RPMI7951 (cell line): ENCODE measurements at regions not wholly inside any gene's neighbourhood (a gene's known extent, or its start where the extent isn't known, plus 50 kb on each side); places are given as distances from the start of the nearest gene placed in this dataset.

Experiments
- DNase-seq: peaks from one replicate; pipeline ENCODE4 v3.0.0-alpha.2; 2012; ENCODE audit warnings: low read depth

GRCh38 chr2:240209493-240209892 lies 69.0 kb upstream of the OTOS start:
- no peak for DNase-seq

DNA sequence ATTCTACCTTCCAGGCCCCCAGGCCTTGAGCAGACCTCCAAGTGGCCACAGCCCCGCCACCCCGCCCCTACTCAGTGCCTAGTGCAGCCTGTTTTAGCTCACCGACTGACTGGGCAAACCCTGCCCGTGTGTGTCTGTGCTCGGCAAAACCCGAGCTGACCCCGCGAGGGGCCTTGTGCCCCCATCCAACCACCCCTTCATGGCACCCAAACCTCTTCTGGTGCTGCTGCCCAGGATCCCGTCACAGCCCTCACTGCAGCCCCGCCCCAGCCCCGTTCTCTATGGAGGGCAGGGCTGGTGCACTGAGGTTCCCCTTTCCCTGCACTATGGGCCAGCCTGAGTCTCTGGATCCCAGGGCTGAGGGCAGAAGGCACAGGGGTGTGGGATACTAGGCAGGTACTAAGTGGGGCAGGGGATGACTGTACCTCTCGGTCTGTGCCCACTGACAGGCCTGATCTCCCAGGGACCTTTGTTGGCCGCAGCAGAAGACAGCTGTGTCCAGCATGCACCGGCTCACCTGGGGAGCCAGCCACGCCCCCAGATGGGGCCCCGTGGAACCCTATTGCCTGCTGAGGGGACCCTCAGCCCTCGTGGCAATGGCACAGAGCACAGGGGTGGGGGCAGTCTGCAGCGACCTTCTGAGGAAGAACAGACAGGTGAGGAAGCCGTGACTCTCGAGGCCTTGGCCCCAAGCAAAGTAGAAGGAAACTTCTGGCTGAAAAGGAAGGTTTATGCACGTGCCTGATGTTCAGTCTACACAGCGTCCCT lies 69.9 kb upstream of the OTOS start:
- DNase-seq = no peak

DNA sequence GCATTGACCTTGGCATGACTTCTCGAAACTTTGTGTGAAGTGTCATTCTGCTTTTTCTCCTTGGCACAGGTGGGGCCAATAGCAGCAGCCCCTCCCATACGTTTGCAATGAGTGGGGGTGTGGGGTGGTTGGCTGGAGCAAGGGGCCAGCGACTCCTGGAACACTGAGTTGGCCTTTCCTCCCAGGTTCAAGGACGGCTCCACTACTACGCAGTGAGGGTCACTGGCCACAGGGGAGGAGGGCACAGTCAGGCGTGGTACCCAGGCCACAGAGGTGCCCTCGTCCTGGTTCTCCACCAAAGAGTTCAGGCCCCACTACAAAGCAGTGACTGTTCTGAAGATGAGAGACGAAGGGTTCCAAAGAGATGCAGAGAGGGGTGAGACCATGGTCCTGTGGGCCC lies 70.6 kb upstream of the OTOS start:
- DNase-seq = no peak

DNA sequence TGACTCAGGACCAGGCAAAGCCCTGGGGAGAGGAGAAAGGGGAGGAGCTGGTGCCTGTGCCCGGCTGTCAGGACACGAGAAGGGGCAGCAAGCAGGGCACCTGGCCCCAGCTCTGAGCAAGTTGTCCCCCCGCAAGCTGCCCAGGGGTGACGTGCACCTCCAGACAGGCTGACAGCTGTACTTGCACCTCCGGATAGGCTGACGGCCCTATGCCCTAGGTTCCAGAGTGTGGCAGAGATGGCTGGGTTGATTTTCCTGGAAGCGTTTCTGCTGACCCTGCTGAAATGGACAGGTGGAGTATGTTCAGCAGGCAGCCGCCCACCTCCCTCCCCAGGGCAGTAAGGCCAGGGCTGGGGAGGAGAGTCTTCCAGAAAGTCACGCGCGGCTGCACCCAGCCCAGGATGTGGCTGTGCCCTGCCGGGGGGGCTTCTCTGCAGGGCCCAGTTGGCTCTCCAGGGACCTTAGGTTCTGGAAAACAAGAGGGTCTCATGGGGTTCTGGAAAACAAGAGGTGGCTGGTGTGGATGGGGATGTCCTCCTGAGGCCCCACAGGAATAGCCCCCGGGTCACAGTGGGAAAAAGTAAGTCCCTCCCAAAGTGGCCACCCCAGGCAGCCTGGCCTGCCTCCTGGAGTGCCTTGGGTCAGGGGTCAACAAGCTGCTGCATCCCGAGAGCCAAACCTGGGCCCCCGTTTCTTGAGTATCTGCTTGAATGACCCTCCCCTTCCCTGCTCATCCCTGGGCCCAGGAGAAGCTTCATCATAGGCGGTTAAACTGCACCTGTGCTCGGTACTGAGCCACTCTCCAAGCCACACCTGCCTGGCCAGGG lies 71.4 kb upstream of the OTOS start:
- DNase-seq = no peak

GRCh38 chr2:240212425-240213225 lies 72.2 kb upstream of the OTOS start:
- no peak for DNase-seq

- DNase-seq = no peak
Measured at GRCh38 chr2:240213226-240213475, 72.7 kb upstream of the OTOS start.

DNA sequence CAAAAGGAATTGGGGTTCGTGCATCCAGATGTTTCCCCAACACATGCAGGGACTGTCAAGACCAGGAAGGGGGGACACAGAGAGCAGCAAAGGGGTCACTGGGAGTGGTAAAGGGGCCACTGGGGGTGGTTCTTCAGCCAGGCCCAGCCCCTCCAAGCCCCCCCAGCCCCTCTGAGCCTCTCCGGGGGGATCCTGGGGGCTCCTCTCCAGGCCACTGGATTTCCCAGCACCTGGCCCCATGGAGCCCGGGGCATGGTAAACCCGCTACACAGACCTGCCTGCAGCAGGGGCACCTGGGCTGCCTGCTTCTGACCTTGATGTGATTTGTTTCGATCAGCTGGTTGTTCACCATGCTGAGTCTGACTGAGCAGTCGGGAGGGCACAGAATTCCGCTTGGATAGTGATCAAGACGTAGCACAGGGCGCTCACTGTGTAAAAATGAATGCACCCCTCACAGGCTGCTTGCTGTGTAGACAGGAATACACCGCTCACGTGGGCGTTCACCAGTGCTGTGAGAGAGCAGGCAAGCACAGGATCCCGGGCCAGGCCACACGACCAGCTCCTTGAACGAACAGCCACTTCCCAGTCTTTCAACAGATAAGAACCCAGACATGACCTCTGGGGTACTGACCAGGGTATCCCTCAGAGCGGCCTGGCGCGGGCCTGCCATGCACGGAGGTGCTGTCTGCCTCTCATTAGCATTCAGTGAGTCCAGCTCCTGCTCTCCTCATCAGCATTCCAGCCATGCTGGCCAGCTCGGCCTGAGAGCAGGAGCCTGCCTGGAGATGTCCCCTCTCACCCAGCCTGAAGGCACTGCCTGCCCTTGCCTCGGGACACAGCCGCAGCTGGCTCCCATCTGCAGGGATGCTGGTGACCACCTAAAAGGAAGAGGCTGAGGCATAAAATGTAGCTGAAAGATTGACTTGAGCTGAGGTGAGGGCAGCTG lies 73.3 kb upstream of the OTOS start:
- DNase-seq = no peak

DNA sequence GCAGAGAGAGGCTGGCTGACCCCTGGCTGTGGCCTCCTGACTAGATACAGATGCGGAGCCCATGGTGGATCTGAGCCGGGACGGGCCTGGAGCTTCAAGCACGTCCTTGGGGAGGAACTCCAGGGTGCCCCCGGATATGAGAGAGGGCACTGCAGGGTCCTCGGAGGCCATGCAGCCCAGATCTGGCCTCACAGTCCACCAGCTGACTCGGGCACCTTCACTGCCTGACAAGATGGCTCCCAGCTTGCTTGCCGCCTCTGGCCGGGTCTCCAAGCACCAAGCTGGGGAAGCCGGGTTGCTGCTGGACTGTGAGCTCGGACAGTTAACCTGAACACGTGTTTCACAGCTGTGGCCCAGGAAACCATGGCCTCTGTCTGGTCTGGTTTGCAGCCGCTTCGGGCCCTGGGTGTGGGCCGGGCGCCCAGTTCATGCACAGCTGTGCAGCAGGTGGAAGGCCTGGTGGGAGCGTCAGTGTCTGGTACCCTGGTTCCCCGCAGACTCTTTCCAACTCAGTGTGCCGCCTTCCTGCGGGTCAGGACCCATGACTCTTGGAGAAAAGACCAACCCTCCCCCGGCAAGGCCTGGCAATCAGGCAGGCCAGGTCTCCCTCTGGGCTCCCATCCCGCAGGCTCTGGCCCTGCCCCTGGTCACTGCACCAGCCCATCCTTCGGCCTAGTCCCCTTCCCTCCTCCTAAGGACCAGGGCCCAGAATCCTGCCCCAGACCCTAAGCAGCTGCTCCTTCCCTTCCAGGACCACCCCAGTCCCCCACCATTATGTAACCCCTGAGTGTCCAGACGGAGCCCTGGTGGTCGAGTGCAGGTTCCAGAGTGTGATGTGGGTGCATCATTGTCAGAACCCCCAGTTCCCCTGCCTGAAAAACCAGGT lies 74.6 kb upstream of the OTOS start:
- DNase-seq = no peak

DNA sequence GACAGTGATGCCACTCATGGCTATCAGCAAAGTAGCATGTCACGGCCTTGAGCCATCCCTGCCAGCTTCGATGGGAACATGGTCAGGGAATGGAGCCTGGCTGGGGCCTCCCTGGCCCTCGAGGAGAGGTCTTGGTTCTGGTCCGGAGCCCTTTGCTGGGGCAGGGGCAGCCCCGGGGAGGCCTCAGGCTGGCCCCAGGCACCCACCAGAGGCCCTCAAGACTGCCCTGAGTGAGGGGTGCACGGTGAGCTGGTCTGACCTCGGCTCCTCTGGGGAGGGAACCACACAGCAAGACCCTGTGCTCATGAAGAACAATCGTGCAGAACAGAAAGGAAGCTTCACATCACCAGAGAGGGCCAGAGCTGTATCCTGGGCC lies 75.2 kb upstream of the OTOS start:
- DNase-seq = no peak

DNA sequence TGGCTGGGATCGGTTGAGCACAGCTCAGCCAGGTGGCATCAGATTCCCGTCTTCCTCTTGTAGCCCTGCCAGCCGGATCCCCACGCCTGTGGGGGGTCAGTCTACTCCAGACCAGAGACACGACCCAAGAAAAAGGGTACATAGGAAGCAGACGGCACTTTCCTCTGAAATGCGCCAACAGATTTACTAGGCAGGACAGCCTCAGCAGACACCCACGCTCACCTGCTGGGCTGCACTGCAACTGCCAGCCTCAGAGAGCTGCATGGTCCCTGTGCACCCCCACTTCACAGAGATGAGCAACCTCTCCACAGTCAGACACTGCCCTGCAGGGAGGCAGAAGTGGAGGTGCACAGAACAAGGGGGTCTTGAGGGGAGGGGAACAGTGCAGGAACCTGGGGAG lies 75.7 kb upstream of the OTOS start:
- DNase-seq = no peak

GRCh38 chr2:240217431-240218301 lies 77.2 kb upstream of the OTOS start:
- no peak for DNase-seq

DNA sequence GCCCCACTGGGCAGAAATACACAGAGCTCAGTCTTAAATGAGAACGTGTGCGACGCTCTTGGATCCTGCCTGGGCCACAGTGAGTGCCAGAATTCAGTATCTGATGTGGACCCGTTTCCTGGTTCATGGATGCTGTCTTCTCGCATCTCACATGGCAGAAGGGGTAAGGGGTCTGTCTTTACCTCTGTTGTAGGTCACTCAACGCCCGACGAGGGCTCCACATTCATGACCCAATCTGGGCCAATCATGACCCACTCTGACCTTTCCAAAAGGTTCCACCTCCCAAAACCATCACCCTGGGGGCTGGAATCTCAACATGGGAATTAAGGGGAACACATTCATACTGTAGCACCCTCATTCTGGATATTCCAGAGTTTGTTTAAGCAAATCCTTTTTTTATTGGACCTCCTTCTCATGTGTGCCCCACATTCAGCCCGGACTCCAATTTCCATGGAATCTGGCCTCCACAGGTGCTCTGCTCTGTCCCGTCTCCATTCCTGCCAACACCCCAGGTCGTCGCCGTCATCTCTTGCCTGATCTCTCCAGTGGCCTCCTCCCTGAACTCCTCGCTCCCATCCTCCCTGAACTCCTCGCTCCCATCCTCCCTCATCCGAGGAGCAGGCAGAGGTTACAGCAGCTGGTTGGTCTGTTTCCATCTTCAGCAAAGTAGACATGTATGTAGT lies 78.9 kb upstream of the OTOS start:
- DNase-seq = no peak

GRCh38 chr2:240220371-240220770 lies 79.9 kb upstream of the OTOS start:
- DNase-seq = no peak

DNA sequence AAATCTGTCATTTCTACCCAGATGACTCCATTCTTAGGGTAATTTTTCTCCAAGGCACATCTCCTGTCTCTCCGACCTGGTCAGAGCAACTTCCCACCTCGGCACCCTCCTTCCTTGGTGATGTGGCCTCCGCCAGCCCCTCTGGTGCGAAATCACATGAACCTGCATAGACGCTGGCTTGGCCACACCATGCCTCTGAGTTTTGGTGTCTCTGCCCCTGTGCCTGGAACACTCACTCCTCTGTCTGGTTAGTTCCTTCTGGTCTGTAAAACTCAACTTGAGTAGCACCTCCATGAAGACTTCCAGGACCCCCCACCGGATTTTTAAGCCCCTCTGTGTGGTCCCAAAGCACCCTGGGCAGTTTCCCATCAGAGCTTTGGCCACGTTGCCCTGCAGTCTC lies 83.2 kb upstream of the OTOS start:
- no peak for DNase-seq

GRCh38 chr2:240224676-240225075 lies 84.2 kb upstream of the OTOS start:
- DNase-seq = no peak

DNA sequence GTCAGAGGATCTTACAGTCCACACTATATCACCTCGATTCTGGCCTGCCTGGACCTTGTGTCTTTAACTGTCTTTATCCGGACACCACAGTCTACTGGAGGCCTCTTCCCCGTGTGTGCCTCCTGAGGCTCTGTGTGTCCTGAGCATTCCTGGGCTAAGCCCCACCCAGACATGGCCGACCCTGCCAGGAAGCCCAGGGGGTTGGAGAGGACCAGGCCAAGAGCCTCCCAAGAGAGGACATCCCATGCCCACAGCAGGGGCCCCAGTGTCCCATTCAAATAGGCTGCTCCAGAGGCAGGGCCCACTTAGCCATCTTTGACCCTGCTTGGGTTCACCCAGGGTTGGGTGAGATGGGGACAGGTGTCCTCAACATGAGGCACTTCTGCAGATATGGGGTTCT lies 84.7 kb upstream of the OTOS start:
- DNase-seq = no peak

- DNase-seq = no peak
Measured at GRCh38 chr2:240225660-240226475, 85.4 kb upstream of the OTOS start.
